Renal pelvis (tissue), 1 donor: ENCODE measurements at regions not wholly inside any gene's neighbourhood (a gene's known extent, or its start where the extent isn't known, plus 50 kb on each side); places are given as distances from the start of the nearest gene placed in this dataset.
"Not testable (repeated sequence)": the region's sequence is repeated elsewhere in the genome, so short reads cannot be mapped to it uniquely, and the experiment has no call there.

ENCODE experiments used
- DNase-seq: peaks from one replicate; pipeline ENCODE4 v3.0.0-alpha.2; 2013

DNA sequence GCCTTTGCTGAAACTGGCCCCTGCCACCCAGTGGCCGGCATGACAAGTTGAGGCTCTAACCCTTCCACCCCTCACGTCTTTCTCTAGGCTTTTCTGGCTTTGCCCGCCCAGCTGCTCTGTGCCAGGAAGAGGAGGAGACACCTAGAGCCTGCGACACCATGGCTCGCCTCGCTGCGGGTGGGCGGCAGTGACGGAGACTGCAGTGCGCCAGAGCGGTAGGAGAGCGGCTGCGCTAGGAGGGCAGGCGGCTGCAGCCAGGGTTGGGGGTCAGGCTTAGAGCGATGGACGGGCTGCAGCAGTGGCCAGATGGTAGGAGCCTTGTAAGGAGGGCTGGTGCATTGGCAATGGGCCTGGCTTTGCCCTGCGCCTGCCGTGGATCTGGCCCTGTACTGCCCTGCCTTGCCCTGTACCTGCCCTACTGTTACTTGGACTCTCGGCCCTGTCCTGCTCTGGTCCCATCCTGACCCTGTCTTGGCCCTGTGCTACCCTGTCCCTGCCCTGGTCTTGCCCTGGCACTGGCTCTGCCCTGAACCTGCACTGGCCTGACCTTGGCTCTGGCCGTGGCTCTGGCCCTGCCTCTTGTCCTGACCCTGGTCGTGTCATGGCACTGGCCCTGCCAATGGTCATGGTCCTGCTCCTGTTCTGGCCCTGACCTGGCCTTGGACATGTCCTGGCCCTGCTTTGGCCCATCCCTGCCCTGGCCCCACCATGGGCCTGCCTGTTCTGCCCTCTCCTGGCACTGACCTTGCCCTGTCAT, 330.7 kb upstream of the PLGLB1 start:
- not testable (repeated sequence) for DNase-seq

DNA sequence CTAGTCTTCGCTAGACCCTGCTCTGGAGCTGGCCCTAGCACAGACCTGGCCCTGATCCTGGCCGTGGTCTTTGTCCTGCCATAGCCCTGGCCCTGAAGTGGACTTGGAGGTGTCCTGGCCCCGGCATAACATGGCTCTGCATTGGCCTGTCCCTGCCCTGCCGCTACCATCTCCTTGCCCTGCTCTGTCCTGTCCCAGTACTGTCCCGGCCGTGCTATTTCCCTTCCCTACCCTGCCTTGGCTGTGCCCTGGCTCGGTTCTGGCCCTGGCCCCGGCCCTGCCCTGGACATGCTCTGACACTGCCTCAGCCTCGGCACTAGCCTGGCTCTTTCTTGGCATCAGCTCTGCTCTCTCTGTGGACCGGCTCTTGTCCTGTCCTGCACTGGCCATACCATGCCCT, 331.8 kb upstream of the PLGLB1 start:
- not testable (repeated sequence) for DNase-seq

DNA sequence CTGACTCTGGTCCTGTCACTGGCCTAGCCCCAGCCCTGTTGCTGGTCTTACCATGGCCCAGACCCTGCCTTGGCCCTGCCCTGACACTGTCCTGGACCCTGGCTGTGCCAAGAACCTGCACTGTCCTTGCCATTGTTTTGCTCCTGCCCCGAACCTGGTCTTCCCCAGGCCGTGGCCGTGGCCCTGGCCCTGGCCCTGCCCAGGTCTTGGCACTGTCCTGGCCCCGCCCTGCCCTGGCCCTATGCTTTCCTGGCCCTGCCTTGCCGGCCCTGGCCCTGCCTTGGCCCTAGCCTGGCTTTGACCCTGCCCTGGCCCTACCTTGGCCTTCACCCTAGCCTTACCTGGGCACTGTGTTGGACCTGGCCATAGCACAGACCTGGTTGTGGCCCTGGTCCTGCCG, 332.5 kb upstream of the PLGLB1 start:
- not testable (repeated sequence) for DNase-seq

DNA sequence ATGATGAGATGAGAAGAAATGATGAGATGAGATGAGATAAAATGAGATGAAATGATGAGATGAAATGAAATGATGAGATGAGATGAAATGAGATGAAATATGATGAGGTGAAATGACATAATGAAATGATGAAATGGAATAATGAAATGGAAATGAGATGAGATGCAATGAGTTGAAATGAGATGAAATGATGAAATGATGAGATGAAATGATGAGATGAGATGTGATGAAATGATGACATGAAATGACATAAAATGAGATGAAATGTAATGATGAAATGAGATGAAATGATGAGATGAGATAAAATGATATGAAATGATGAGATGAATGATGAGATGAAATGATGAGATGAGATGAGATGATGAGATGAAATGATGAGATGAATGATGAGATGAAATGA, 338.6 kb upstream of the PLGLB1 start:
- not testable (repeated sequence) for DNase-seq

DNA sequence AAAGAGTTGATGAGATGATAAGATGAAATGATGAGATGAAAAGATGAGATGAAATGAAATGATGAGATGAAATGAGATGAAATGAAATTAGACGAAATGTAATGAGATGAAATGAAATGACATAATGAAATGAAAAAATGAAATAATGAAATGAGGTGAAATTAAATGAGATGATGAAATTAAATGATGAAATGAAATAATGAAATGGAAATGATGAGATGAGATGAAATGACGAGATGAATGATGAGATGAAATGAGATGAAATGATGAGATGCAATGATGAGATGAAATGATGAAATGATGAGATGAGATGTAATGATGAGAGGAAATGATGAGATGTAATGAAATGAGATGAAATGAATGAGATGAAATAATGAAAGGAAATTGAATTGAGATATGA, 339.3 kb upstream of the PLGLB1 start:
- DNase-seq: not testable (repeated sequence)

DNA sequence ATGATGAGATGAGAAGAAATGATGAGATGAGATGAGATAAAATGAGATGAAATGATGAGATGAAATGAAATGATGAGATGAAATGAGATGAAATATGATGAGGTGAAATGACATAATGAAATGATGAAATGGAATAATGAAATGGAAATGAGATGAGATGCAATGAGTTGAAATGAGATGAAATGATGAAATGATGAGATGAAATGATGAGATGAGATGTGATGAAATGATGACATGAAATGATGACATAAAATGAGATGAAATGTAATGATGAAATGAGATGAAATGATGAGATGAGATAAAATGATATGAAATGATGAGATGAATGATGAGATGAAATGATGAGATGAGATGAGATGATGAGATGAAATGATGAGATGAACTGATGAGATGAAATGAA, 340.2 kb upstream of the PLGLB1 start:
- DNase-seq: not testable (repeated sequence)

DNA sequence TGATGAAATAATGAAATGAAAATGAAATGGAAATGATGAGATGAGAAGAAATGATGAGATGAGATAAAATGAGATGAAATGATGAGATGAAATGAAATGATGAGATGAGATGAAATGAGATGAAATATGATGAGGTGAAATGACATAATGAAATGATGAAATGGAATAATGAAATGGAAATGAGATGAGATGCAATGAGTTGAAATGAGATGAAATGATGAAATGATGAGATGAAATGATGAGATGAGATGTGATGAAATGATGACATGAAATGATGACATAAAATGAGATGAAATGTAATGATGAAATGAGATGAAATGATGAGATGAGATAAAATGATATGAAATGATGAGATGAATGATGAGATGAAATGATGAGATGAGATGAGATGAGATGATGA, 342.7 kb upstream of the PLGLB1 start:
- not testable (repeated sequence) for DNase-seq

DNA sequence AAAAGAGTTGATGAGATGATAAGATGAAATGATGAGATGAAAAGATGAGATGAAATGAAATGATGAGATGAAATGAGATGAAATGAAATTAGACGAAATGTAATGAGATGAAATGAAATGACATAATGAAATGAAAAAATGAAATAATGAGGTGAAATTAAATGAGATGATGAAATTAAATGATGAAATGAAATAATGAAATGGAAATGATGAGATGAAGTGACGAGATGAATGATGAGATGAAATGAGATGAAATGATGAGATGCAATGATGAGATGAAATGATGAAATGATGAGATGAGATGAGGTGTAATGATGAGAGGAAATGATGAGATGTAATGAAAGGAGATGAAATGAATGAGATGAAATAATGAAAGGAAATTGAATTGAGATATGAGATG, 343.4 kb upstream of the PLGLB1 start:
- not testable (repeated sequence) for DNase-seq

DNA sequence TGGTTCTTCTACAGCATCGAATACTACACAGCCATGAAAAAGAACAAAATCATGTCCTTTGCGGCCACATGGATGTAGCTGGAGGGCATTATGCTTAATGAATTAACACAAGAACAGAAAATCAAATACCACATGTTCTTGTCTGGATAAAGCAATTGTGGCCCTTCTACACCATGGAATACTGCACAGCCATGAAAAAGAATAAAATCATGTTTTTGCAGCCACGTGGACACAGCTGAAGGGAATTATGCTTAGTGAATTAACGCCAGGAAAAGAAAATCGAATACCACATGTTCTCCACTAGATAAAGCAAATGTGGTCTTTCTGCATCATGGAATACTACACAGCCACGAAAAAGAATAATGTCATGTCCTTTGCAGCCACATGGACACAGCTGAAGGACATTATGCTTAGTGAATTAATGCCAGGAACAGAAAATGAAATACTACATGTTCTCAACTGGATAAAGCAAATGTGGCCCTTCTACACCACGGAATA, 361.8 kb upstream of the PLGLB2 start:
- DNase-seq: not testable (repeated sequence)

DNA sequence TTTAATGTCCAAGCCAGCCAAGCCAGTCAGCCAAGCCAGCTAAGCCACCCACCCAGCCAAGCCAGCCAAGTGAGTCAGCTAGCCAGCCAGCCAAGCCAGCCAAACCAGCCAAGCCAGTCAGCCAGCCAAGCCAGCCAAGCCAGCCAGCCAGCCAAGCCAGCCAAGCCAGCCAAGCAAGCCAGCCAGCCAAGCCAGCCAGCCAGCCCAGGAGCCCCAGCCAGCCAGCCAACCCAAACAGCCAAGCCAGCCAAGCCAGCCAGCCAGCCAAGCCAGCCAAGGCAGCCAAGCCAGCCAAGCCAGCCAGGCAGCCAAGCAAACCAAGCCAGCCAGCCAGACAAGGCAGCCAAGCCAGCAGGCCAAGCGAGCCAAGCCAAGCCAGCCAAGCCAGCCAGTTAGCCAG, 352.1 kb upstream of the PLGLB2 start:
- not testable (repeated sequence) for DNase-seq

DNA sequence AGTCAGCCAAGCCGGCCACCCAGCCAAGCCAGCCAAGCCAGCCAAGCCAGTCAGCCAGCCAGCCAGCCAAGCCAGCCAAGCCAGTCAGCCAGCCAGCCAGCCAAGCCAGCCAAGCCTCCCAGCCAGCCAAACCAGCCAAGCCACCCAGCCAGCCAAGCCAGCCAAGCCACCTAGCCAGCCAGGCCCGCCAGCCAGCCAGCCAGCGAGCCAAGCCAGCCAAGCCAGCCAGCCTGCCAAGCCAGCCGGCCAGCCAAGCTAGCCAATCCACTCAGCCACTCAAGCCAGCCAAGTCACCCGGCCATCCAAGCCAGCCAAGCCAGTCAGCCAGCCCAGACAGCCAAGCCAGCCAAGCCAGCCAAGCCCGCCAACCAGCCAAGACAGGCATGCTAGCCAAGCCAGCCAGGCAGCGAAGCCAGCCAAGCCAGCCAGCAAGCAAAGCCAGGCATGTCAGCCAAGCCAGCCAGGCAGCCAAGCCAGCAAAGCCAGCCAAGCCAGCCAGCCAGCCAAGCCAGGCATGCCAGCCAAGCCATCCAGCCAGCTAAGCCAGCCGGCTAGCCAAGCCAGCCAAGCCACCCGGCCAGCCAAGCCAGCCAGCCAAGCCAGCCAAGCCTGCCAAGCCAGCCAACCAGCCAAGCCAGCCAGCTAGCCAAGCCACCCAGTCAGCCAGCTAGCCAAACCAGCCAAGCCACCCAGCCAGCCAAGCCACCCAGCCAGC, 351.2 kb upstream of the PLGLB2 start:
- DNase-seq: not testable (repeated sequence)

DNA sequence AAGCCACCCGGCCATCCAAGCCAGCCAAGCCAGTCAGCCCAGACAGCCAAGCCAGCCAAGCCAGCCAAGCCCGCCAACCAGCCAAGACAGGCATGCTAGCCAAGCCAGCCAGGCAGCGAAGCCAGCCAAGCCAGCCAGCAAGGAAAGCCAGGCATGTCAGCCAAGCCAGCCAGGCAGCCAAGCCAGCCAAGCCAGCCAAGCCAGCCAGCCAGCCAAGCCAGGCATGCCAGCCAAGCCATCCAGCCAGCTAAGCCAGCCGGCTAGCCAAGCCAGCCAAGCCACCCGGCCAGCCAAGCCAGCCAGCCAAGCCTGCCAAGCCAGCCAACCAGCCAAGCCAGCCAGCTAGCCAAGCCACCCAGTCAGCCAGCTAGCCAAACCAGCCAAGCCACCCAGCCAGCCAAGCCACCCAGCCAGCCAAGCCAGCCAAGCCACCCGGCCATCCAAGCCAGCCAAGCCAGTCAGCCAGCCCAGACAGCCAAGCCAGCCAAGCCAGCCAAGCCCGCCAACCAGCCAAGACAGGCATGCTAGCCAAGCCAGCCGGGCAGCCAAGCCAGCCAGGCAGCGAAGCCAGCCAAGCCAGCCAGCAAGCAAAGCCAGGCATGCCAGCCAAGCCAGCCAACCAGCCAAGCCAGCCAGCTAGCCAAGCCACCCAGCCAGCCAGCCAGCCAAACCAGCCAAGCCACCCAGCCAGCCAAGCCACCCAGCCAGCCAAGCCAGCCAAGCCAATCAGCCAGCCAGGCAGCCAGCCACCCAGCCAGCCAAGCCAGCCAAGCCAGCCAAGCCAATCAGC, 350.4 kb upstream of the PLGLB2 start:
- not testable (repeated sequence) for DNase-seq

DNA sequence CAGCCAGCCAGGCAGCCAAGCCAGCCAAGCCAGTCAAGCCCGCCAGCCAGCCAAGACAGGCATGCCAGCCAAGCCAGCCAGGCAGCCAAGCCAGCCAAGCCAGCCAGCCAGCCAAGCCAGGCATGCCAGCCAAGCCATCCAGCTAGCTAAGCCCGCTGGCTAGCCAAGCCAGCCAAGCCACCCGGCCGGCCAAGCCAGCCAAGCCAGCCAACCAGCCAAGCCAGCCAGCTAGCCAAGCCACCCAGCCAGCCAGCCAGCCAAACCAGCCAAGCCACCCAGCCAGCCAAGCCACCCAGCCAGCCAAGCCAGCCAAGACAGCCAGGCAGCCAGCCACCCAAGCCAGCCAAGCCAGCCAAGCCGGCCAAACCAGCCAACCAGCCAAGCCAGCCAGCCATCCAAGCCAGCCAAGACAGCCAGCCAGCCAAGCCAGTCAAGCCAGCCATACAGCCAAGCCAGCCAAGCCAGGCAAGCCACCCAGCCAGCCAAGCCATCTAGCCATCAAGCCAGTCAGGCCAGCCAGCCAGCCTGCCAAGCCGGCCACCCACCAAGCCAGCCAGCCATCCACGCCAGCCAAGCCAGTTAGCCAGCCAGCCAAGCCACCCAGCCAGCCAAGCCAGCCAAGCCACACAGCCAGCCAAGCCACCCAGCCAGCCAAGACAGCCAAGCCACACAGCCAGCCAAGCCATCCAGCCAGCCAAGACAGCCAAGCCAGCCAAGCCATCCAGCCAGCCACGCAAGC, 349.2 kb upstream of the PLGLB2 start:
- not testable (repeated sequence) for DNase-seq

DNA sequence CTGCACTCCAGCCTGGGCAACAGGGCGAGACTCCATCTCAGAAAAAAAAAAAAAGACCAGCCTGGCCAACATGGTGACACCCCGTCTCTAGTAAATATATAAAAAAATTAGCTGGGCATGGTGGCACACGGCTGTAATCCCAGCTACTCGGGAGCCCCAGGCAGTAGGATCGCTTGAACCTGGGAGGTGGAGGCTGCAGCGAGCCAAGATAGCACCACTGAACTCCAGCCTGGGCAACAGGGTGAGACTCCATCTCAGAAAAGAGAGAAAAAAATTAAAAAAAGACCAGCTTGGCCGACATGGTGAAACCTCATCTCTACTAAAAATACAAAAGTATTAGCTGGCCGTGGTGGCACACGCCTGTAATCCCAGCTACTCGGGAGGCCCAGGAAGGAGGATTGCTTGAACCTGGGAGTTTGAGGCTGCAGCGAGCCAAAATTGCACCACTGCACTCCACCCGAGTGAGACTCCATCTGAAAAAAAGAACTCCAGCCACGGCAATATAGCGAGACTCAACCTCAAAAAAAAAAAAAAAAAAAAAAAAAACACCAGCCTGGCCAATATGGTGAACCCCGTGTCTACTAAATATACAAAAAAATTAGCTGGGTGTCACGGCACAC, 346.1 kb upstream of the PLGLB2 start:
- DNase-seq: no peak

DNA sequence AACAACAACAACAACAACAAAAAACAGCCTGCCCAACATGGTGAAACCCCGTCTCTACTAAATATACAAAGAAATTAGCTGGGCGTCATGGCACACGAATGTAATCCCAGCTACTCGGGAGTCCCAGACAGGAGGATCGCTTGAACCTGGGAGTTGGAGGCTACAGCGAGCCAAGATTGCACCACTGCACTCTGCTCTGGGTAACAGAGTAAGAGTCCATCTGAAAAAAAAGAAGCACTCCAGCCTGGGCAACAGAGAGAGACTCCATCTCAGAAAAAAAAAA, 344.1 kb upstream of the PLGLB2 start:
- DNase-seq: no peak

DNA sequence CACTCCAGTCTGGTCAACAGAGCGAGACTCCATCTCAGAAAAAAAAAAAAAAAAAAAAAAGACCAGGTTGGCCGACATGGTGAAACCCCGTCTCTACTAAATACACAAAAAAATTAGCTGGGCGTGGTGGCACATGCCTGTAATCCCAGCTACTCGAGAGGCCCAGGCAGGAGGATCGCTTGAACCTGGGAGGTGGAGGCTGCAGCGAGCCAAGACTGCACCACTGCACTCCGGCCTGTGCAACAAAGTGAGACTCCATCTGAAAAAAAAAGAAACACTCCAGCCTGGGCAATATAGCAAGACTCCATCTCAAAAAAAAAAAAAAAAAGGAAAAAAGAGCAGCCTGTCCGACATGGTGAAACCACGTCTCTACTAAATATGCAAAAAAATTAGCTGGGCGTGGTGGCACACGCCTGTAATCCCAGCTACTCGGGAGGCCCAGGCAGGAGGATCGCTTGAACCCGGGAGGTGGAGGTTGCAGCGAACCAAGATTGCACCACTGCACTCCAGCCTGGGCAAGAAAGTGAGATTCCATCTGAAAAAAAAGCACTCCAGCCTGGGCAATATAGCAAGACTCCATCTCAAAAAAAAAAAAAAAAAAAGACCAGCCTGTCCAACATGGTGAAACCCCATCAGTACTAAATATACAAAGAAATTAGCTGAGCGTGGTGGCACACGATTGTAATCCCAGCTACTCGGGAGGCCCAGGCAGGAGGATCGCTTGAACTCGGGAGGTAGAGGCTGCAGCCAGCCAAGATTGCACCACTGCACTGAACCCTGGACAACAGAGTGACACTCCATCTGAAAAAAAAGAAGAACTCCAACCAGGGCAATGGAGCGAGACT, 343.3 kb upstream of the PLGLB2 start:
- not testable (repeated sequence) for DNase-seq

DNA sequence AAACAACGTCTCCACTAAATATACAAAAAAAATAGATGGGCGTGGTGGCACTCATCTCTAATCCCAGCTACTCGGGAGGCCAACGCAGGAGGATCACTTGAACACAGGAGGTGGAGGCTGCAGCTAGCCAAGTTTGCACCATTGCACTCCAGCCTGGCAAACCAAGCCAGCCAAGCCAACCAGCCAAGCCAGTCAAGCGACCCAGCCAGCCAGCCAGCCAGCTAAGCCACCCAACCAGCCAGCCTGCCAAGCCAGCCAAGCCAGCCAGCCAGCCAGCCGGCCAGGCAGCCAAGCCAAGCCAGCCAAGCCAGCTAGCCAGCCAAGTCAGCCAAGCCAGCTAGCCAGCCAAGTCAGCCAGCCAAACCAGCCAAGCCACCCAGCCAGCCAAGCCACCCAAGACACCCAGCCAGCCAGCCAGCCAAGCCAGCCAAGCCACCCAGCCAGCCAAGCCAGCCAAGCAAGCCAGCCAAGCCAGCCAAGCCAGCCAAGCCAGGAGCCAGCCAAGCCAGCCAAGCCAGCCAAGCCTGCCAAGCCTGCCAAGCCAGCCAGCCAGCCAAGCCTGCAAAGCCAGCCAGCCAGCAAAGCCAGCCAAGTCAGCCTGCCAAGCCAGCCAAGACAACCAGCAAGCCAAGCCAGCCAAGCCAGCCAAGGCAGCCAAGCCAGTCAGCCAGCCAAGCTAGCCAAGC, 342.2 kb upstream of the PLGLB2 start:
- DNase-seq: not testable (repeated sequence)

DNA sequence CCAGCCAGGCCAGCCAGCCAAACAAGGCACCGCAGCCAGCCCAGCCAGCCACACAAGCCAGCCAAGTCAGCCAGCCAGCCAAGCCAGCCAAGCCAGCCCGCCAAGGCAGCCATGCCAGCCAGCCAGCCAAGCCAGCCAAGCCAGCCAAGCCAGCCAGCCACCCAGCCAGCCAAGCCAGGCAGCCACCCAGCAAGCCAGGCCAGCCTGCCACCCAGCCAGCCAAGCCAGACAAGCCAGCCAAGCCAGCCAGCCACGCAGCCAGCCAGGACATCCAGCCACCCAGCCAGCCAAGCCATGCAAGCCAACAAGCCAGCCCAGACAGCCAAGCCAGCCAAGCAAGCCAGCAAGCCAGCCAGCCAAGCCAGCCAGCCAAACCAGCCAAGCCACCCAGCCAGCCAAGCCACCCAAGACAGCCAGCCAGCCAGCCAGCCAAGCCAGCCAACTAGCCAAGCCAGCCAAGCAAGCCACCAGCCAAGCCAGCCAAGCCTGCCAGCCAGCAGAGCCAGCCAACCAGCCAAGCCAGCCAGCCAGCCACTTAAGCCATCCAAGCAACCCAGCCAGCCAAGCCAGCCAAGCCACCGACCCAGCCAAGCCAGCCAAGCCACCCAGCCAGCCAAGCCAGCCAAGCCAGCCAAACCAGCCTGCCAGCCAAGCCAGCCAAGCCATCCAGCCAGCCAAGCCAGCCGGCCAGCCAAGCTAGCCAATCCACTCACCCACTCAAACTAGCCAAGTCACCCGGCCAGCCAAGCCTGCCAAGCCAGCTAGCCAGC, 341.3 kb upstream of the PLGLB2 start:
- not testable (repeated sequence) for DNase-seq

DNA sequence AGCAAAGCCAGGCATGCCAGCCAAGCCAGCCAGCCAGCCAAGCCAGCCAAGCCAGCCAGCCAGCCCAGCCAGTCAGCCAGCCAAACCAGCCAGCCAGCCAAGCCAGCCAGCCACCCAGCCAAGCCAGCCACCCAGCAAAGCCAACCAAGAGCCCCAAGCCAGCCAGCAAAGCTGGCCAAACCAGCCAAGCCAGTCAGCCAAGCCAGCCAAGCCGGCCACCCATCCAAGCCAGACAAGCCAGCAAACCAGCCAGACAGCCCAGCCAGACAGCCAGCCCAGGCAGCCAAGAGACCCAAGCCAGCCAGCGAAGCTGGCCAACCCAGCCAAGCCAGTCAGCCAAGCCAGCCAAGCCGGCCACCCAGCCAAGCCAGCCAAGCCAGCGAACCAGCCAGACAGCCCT, 338.3 kb upstream of the PLGLB2 start:
- not testable (repeated sequence) for DNase-seq
